Heart left ventricle (tissue), 16 donors: ENCODE measurements at regions not wholly inside any gene's neighbourhood (a gene's known extent, or its start where the extent isn't known, plus 50 kb on each side); places are given as distances from the start of the nearest gene placed in this dataset.
"Not testable (repeated sequence)": the region's sequence is repeated elsewhere in the genome, so short reads cannot be mapped to it uniquely, and the experiment has no call there.

Source experiments
- ATAC-seq, 4 donors: fragments of 200-7000 bp; cut with Tn5 transposase; one replicate each; pipeline ENCODE4 v1.9.1; 2020 to 2022; ENCODE audit warnings: moderate library complexity in 4 of 4, mild to moderate bottlenecking in 3 of 4, moderate number of reproducible peaks in 1 of 4
- DNase-seq, 5 donors: peaks; one replicate each; pipeline ENCODE4 v3.0.0-alpha.2; 2020
- H3K27ac ChIP-seq, 12 donors: fragments of 200-600 bp; sonication (generic) in 4 of 12; one replicate each; pipeline versions ENCODE4 v1.5.0 to v1.8.0; 2016 to 2022; ENCODE audit warnings: mild to moderate bottlenecking in 2 of 12
- H3K27me3 ChIP-seq, 9 donors: fragments of 200-600 bp; sonication (generic) in 2 of 9; one replicate each; pipeline versions ENCODE4 v1.5.1 to v1.8.0; 2016 to 2022; ENCODE audit warnings: mild to moderate bottlenecking in 3 of 9
- H3K36me3 ChIP-seq, 9 donors: fragments of 200-600 bp; sonication (generic) in 2 of 9; one replicate each; pipeline versions ENCODE4 v1.5.0 to v1.8.0; 2018 to 2022; ENCODE audit warnings: mild to moderate bottlenecking in 2 of 9
- H3K4me1 ChIP-seq, 12 donors: fragments of 200-600 bp; sonication (generic) in 4 of 12; one replicate each; pipeline versions ENCODE4 v1.5.0 to v1.8.0; 2016 to 2022; ENCODE audit warnings: mild to moderate bottlenecking in 3 of 12
- H3K4me3 ChIP-seq, 12 donors: fragments of 200-600 bp; sonication (generic) in 4 of 12; one replicate each; pipeline versions ENCODE4 v1.5.0 to v1.8.0; 2017 to 2022; ENCODE audit warnings: mild to moderate bottlenecking in 9 of 12, moderate library complexity in 4 of 12
- H3K9me3 ChIP-seq, 12 donors: fragments of 200-600 bp; sonication (generic) in 4 of 12; one replicate each; pipeline versions ENCODE4 v1.5.0 to v1.8.0; 2016 to 2022; ENCODE audit warnings: mild to moderate bottlenecking in 1 of 12
- CTCF ChIP-seq, 12 donors: fragments of 200-600 bp; sonication (generic) in 4 of 12; IDR thresholded peaks; one replicate each; pipeline versions ENCODE4 v1.5.0 to v1.8.0; 2018 to 2022; ENCODE audit warnings: antibody characterized with exemption in 12 of 12, mild to moderate bottlenecking in 5 of 12
- POLR2A ChIP-seq, 2 donors: fragments of 450-650 bp; IDR thresholded peaks; one replicate each; pipeline ENCODE4 v1.6.1; 2017; ENCODE audit warnings: antibody characterized with exemption in 2 of 2, mild to moderate bottlenecking in 2 of 2, moderate library complexity in 2 of 2
- WGBS, 4 donors: extraction: QIAGEN DNeasy Blood & Tissue Kit in 2 of 4; methylation state at CpG; one replicate each; pipeline versions ENCODE4 v1.1.5 to v1.1.7; 2013 to 2018; 5-methylcytosine and 5-hydroxymethylcytosine counted together
- intact Hi-C, 10 donors: fragments of 100-400 bp; cut with DNase I; formaldehyde crosslinking; loops; one replicate each; pipeline versions ENCODE4 v1.11.1 to v1.14.2; 2022
- donor health status: ischemic (EF 13 %, LVEDD 7.1; RV severe dilation, severe dysfunction).
- donor health status: healthy with polysubstance abuse.
- donor health status: DM: no; HTN: yes; CAD: no.
- donor health status: DM: no; HTN: no; CAD: no.
- donor health status: ischemic (EF 25% LVEDD 6.9; RV normal size, moderate dysfunction).
- donor health status: ischemic (EF 25% LVEDD 5.7; RV mildly dilated, moderate dysfunction).
- donor health status: healthy.
- donor health status: DM: yes; HTN: yes; CAD: no.
- donor health status: ischemic (EF 35%, LVEDD 5.7; RV mildly dilated, moderate dysfunction).
- donor health status: nonischemic (EF 11% LVEDD 7.7; RV severe dilation, severe dysfunction).
- donor health status: DM: yes; HTN: yes; CAD: no.
- donor health status: PGD.
- donor health status: ischemic (EF 29% LVEDD 5.4; RV normal size, mild dysfunction).
- donor health status: nonischemic (EF 23%, LVEDD 6.1; RV moderate dilation, normal function).

- Histone ChIP-seq H3K9me3 (no peaks in the 10 kb centered on the region), H3K27ac (no peak overlapping the region), H3K27me3 (no peaks in the 10 kb centered on the region), H3K36me3 (no peaks in the 10 kb centered on the region), H3K4me3 (no peak overlapping the region), H3K4me1 (no peaks in the 10 kb centered on the region)
- TF ChIP-seq POLR2A (IDR thresholded peaks at IDR 0.05) (no peak), CTCF (IDR thresholded peaks at IDR 0.05) (no peak)
- no peak for ATAC-seq
- no peak for DNase-seq
- 63 to 79% (median 72%) methylated on average over 2 of the region's 2 CpGs for WGBS, 4 donors
- intact Hi-C loops = no loop called here
Measured at GRCh38 chr7:11274074-11274473, 300.4 kb downstream of the PHF14 start.

- TF ChIP-seq CTCF (IDR thresholded peaks at IDR 0.05) (no peak), POLR2A (IDR thresholded peaks at IDR 0.05) (no peak)
- WGBS, 4 donors = 49 to 68% (median 62%) methylated on average over 2 of the region's 2 CpGs
- no peaks in the 10 kb centered on the region for H3K36me3 ChIP-seq
- no peak overlapping the region for H3K4me3 ChIP-seq
- no peak overlapping the region for H3K27ac ChIP-seq
- DNase-seq = no peak
- H3K9me3 ChIP-seq = no peaks in the 10 kb centered on the region
- ATAC-seq = no peak
- H3K27me3 ChIP-seq = no peaks in the 10 kb centered on the region
- H3K4me1 ChIP-seq = no peaks in the 10 kb centered on the region
- intact Hi-C loops = no loop called here
Measured at GRCh38 chr7:11281953-11282352, 308.3 kb downstream of the PHF14 start.

- 81 to 88% (median 86%) methylated on average over 3 of the region's 3 CpGs for WGBS, 4 donors
- H3K27ac ChIP-seq, H3K27me3 ChIP-seq, intact Hi-C loops, ATAC-seq, H3K36me3 ChIP-seq, H3K4me3 ChIP-seq, H3K4me1 ChIP-seq, H3K9me3 ChIP-seq, DNase-seq: not testable (repeated sequence)
Measured at GRCh38 chr7:11283584-11283983, 309.9 kb downstream of the PHF14 start.

GRCh38 chr7:11290863-11291262 is 317.2 kb downstream of the PHF14 start:
- no peak overlapping the region for H3K27ac ChIP-seq
- intact Hi-C loops = no loop called here
- no peak overlapping the region for H3K4me3 ChIP-seq
- DNase-seq = no peak
- TF ChIP-seq CTCF (IDR thresholded peaks at IDR 0.05) (no peak), POLR2A (IDR thresholded peaks at IDR 0.05) (no peak)
- H3K9me3 ChIP-seq = no peaks in the 10 kb centered on the region
- H3K36me3 ChIP-seq = no peaks in the 10 kb centered on the region
- WGBS, 4 donors = 61 to 74% (median 68%) methylated on average over 3 of the region's 3 CpGs
- no peaks in the 10 kb centered on the region for H3K4me1 ChIP-seq
- no peak for ATAC-seq
- no peaks in the 10 kb centered on the region for H3K27me3 ChIP-seq

GRCh38 chr7:11294218-11294617 is 320.5 kb downstream of the PHF14 start:
- Histone ChIP-seq H3K4me3 (no peak overlapping the region), H3K36me3 (no peaks in the 10 kb centered on the region), H3K4me1 (no peaks in the 10 kb centered on the region), H3K27me3 (no peaks in the 10 kb centered on the region), H3K27ac (no peak overlapping the region), H3K9me3 (no peaks in the 10 kb centered on the region)
- intact Hi-C loops = no loop called here
- ATAC-seq = no peak
- 72 to 81% (median 76%) methylated on average over 2 of the region's 2 CpGs for WGBS, 4 donors
- DNase-seq = no peak
- no peak for TF ChIP-seq POLR2A (IDR thresholded peaks at IDR 0.05)
- no peak for TF ChIP-seq CTCF (IDR thresholded peaks at IDR 0.05)
